Panc1 (cell line): ENCODE measurements at regions not wholly inside any gene's neighbourhood (a gene's known extent, or its start where the extent isn't known, plus 50 kb on each side); places are given as distances from the start of the nearest gene placed in this dataset.

Experiments
- ATAC-seq: fragments of 200-7000 bp; cut with Tn5 transposase; 2 replicates; pipeline ENCODE4 v1.9.1; 2020; ENCODE audit warnings: mild to moderate bottlenecking, moderate library complexity
- BruUV-seq: library from RNA; stranded (reverse); fragments of 400-500 nt; replicated peaks from 2 replicates; lab custom pipeline; 2021; lab: Mats Ljungman, UMichigan
- CTCF ChIA-PET: fragments of 300-600 bp; sonication (Branson Sonifier 250); formaldehyde crosslinking; loops from one replicate; lab custom pipeline; 2022; ENCODE audit warnings: antibody characterized with exemption; lab: Charles Lee
- POLR2A ChIA-PET: fragments of 300-600 bp; sonication (Branson Sonifier 250); formaldehyde crosslinking; loops from one replicate; lab custom pipeline; 2022; ENCODE audit warnings: antibody characterized with exemption; lab: Charles Lee
- DNase-seq: peaks from one replicate; pipeline ENCODE4 v3.0.0-alpha.2; 2010; ENCODE audit warnings: low read depth, low spot score
- H3K27ac ChIP-seq: 2 replicates; pipeline ENCODE4 v1.5.1; 2011; ENCODE audit warnings: mild to moderate bottlenecking, low read length, inconsistent platforms
- H3K27me3 ChIP-seq: fragments of 200-500 bp; sonication (Bioruptor generic); 2 replicates; pipeline ENCODE4 v1.6.0; 2014; ENCODE audit warnings: low read length, inconsistent platforms; ENCODE audit not compliant: control insufficient read depth, insufficient read depth
- H3K36me3 ChIP-seq: fragments of 200-500 bp; sonication (Bioruptor generic); 2 replicates; pipeline ENCODE4 v1.5.1; 2014; ENCODE audit warnings: inconsistent platforms, mild to moderate bottlenecking, low read length, moderate library complexity; ENCODE audit not compliant: control insufficient read depth, insufficient read depth
- H3K4me1 ChIP-seq: 2 replicates; pipeline ENCODE4 v1.5.1; 2011; ENCODE audit warnings: inconsistent platforms, mild to moderate bottlenecking, low read length, moderate library complexity; ENCODE audit not compliant: control insufficient read depth, insufficient read depth
- H3K4me3 ChIP-seq, 2 experiments: 2 replicates each; pipeline ENCODE4 v1.5.1; 2011 to 2012; ENCODE audit warnings: low read depth in 2 of 2, low read length in 2 of 2, mild to moderate bottlenecking in 2 of 2, inconsistent platforms in 1 of 2, moderate library complexity in 1 of 2
- H3K9me3 ChIP-seq: fragments of 200-500 bp; sonication (Bioruptor generic); 2 replicates; pipeline ENCODE4 v1.5.1; 2014; ENCODE audit warnings: low read depth, mild to moderate bottlenecking, inconsistent platforms, low read length, moderate library complexity; ENCODE audit not compliant: control insufficient read depth, insufficient read depth
- POLR2AphosphoS5 ChIP-seq: IDR thresholded peaks from 2 replicates; pipeline ENCODE4 v1.6.1; 2012; ENCODE audit warnings: mild to moderate bottlenecking, low read depth, low read length, moderate library complexity
- REST ChIP-seq, 2 experiments: IDR thresholded peaks; 2 replicates each; pipeline ENCODE4 v1.6.1; 2011 to 2012; ENCODE audit warnings: low read depth in 2 of 2, control low read depth in 1 of 2, low read length in 1 of 2, mild to moderate bottlenecking in 1 of 2, moderate library complexity in 1 of 2; ENCODE audit not compliant: insufficient read depth in 1 of 2
- SIN3A ChIP-seq: IDR thresholded peaks from 2 replicates; pipeline ENCODE4 v1.6.1; 2012; ENCODE audit warnings: low read depth, mild to moderate bottlenecking, low read length, moderate library complexity, borderline replicate concordance; ENCODE audit not compliant: insufficient read depth
- TCF7L2 ChIP-seq: IDR thresholded peaks from 2 replicates; pipeline ENCODE4 v1.6.1; 2011; ENCODE audit warnings: mild to moderate bottlenecking, low read depth, low read length, inconsistent platforms
- in situ Hi-C: cut with HindIII; loops from 2 replicates; pipeline ENCODE4 v1.10.0; 2016; ENCODE audit warnings: low sequenced_read_pairs, low pct_unique_long_range_greater_than_20kb
- intact Hi-C: fragments of 100-400 bp; cut with micrococcal nuclease; formaldehyde crosslinking; loops from one replicate; pipeline ENCODE4 v1.10.0; 2022; ENCODE audit not compliant: unreplicated experiment
- TF ChIP-seq, protein P1 (sequence below): fragments of 450-650 bp; IDR thresholded peaks from 2 replicates; pipeline ENCODE4 v1.5.1; 2017; ENCODE audit warnings: mild to moderate bottlenecking

GRCh38 chr3:168645180-168645579 lies 549.5 kb upstream of the GOLIM4 start:
- no TSS peak for BruUV-seq
- Histone ChIP-seq H3K4me1 (no peaks in the 10 kb centered on the region), H3K36me3 (no peaks in the 10 kb centered on the region), H3K27ac (no peak overlapping the region), H3K4me3 (no peak overlapping the region), H3K9me3 (no peaks in the 10 kb centered on the region), H3K27me3 (no peaks in the 10 kb centered on the region)
- in situ Hi-C loops: no loop called here
- ATAC-seq (no peak), DNase-seq (no peak)
- POLR2A ChIA-PET: no interaction called here
- TF ChIP-seq REST (IDR thresholded peaks at IDR 0.05; ENCODE audit: insufficient read depth in 1 of 2, low read depth in 2 of 2, low read length in 1 of 2) (no peak), SIN3A (no peak), TCF7L2 (no peak), POLR2AphosphoS5 (no peak)
- TF ChIP-seq, protein P1, sequence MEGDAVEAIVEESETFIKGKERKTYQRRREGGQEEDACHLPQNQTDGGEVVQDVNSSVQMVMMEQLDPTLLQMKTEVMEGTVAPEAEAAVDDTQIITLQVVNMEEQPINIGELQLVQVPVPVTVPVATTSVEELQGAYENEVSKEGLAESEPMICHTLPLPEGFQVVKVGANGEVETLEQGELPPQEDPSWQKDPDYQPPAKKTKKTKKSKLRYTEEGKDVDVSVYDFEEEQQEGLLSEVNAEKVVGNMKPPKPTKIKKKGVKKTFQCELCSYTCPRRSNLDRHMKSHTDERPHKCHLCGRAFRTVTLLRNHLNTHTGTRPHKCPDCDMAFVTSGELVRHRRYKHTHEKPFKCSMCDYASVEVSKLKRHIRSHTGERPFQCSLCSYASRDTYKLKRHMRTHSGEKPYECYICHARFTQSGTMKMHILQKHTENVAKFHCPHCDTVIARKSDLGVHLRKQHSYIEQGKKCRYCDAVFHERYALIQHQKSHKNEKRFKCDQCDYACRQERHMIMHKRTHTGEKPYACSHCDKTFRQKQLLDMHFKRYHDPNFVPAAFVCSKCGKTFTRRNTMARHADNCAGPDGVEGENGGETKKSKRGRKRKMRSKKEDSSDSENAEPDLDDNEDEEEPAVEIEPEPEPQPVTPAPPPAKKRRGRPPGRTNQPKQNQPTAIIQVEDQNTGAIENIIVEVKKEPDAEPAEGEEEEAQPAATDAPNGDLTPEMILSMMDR: no peak
- CTCF ChIA-PET: no interaction called here
- intact Hi-C loops: no loop called here

DNA sequence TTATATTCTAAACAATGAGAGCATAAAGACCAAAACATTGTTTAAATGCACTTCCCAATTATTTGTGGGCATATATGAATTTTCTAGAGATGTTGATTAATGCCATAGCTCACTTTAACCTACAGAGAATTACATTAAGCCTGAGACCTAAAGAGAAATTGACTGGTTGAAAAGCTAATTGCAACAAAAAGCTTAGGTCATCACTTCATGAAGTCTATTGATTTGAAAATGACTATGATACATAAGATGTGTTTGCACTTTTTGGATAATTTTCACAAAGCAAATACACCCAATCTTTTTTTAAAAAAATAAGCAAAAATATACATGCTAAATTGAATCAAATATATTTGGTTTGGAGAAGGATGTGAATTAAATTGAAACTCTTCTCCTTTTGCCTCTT lies 532.8 kb upstream of the GOLIM4 start:
- Histone ChIP-seq H3K36me3 (no peaks in the 10 kb centered on the region), H3K4me3 (no peak overlapping the region), H3K27me3 (no peaks in the 10 kb centered on the region), H3K27ac (no peak overlapping the region), H3K9me3 (0 out of 2 replicates have a peak, but pooled peaks cover 3% of the 10 kb centered on the region), H3K4me1 (no peaks in the 10 kb centered on the region)
- POLR2A ChIA-PET: no interaction called here
- CTCF ChIA-PET: no interaction called here
- intact Hi-C loops: loop anchor here (10.0 kb wide), 1 partner anchor 216 kb away; no protein-coding TSS in a partner anchor
- in situ Hi-C loops: no loop called here
- DNase-seq: no peak
- no peak for ATAC-seq
- TF ChIP-seq, protein P1: no peak
- BruUV-seq: no TSS peak
